DLD1 (cell line): ENCODE measurements at regions not wholly inside any gene's neighbourhood (a gene's known extent, or its start where the extent isn't known, plus 50 kb on each side); places are given as distances from the start of the nearest gene placed in this dataset.
"Not testable (repeated sequence)": the region's sequence is repeated elsewhere in the genome, so short reads cannot be mapped to it uniquely, and the experiment has no call there.

Source experiments
- in situ Hi-C: cut with HindIII; loops from 2 replicates; pipeline ENCODE4 v1.10.0; 2017; ENCODE audit warnings: low sequenced_read_pairs

DNA sequence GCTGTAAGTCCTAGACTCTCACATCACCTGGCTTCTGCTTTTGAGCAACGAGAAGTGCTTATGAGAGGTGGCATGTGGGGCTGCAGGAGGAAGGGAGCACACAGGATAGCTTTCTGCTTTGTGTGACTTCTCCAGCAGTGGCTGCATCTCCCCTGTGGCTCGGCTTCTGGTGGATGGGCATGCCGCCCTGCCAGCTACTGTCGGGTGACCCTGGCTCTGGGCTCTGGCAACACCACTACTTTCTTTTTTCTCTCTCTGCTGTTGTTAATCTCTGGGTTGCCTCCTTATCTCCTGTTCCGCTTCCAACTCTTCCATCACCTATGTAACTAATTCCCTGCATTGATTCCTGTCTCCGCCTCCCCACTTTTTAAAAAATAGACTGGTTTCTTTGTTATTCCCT lies 209.1 kb upstream of the DAAM1 start:
- in situ Hi-C loops = no loop called here

GRCh38 chr14:58981840-58982239 lies 206.6 kb upstream of the DAAM1 start:
- in situ Hi-C loops = no loop called here

DNA sequence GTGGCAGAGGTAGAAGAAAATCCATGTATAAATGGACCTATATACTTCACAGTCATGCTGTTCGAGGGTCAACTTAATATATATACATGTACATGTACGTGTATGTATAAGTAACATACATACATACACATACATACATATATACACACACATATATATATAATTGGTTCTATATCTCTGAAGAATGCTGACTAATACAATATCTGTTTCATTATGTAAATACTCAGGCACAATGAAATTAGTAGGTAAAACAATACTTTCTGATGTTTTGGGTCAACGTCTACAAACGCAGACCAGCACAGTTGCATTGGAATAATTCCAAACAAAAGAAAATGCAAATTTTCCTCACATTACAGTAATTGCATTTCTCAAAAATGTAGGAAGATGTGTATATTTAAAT lies 202.7 kb upstream of the DAAM1 start:
- in situ Hi-C loops = no loop called here

GRCh38 chr14:58987591-58987990 lies 200.9 kb upstream of the DAAM1 start:
- in situ Hi-C loops = no loop called here

DNA sequence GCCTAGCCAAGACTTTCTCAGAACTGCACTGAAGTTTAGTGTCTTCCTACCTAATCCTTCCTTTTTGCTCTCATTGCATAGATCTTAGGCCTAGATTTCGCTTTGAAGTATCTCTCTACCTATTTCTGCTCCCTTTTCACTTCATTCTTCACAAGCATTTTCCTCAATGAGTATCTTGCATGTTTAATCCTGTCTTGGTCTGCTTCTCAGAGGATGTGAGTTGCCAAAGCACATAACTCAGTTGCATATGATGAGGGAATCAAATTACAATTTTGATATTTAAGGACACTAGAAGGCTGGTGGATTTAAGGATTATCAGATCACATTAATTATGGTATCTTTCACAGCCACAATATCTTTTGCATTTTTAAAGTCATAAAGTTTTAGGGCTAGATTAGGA lies 195.5 kb upstream of the DAAM1 start:
- in situ Hi-C loops = no loop called here

- in situ Hi-C loops = no loop called here
Measured at GRCh38 chr14:58994130-58994529, 194.3 kb upstream of the DAAM1 start.

- in situ Hi-C loops = no loop called here
Measured at GRCh38 chr14:59004012-59004411, 184.5 kb upstream of the DAAM1 start.

- in situ Hi-C loops = not testable (repeated sequence)
Measured at GRCh38 chr14:59006179-59006578, 182.3 kb upstream of the DAAM1 start.

DNA sequence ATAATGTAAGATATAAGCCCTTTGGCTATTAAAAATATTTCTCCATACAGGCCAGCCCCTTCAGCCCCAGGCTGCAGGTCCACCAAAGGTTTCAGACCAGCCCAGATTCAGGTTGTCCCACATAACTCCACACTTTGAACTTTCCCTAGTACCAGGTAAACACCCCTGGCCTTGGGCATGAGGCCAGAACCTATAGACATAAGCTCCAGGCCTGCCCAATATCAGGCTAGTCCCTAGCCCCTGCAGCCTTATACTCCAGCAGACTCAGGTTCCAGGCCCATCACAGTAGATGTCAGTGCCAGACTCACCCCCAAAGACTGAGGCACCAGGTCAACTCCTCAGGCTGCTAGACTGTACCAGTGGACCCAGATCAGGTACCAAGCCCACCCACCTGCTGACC lies 178.5 kb upstream of the DAAM1 start:
- in situ Hi-C loops = no loop called here

DNA sequence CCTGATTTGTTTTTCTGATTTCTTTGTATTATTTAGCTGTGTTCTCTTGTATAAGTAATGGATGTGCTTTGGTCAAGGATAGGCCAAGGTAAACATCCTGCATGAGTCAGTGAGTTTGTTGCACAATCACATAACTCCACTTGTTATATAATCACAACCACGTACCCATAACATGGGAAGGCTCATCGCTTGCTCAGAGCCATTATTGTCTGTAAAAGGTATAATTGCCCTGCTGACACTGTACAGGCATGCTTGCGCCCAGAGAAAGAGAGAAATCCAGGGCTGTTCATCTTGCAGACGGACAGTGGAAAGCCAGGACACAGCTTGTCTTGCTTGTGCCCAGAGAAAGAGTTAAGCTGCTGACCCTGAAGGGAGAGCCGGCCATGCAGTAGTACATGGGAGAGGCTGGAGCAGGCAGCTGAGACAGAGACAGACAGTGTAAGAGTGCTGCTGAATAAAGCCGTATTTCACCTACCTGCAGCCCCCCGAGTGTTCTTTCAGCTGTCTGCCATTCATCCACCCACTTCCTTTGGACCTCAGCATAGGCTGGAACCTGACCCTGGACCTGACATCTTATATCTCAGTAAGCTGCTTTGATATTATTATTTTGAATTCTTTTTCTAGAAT lies 174.7 kb upstream of the DAAM1 start:
- in situ Hi-C loops = no loop called here

DNA sequence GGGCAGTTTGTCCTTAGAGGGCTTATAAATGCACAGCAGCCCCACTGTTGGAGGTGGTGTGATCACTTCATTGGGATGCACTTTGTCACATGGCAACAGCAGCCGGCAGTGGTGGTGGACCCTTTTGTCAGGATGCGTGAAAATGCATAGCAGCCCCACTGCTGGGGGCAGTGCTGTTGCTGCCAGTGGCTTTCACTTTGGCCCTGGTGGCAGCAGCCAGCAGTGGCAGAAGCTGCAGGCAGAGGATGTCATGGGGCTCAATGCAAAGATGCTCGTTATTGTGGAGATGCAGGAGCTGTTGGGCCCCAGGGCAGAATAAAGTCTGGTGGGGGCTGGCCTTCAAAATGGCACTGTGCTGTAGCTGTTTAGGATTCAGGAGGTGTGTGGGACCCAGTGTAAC lies 173.0 kb upstream of the DAAM1 start:
- in situ Hi-C loops = no loop called here

GRCh38 chr14:59017285-59017965 lies 171.0 kb upstream of the DAAM1 start:
- in situ Hi-C loops = no loop called here

DNA sequence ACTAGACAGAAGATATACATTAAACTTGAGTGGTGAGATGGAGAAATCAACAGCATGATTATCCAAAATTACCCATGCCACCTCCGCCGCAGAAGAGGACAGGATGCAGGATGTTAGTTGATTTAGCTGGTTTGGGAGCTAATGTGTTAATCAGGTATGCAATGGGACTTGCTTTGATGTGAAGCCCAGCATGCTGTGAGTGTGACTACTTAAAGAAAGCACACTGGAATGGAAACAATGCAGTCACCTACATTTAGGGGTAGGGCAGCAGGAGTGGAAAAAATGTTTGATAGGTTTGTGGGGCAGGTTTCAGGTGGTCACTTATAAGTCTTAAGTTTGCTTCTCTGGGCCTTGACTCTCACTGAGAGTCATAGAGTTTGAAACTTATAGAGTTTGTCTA lies 170.0 kb upstream of the DAAM1 start:
- in situ Hi-C loops = no loop called here

- in situ Hi-C loops = no loop called here
Measured at GRCh38 chr14:59018978-59019377, 169.5 kb upstream of the DAAM1 start.

GRCh38 chr14:59020382-59020781 lies 168.1 kb upstream of the DAAM1 start:
- in situ Hi-C loops = loop anchor here (10.0 kb wide), 1 partner anchor 424 kb away; no protein-coding TSS in a partner anchor

- in situ Hi-C loops = loop anchor here (10.0 kb wide), 1 partner anchor 423 kb away; no protein-coding TSS in a partner anchor
Measured at GRCh38 chr14:59022144-59022543, 166.3 kb upstream of the DAAM1 start.

GRCh38 chr14:59026081-59026480 lies 162.4 kb upstream of the DAAM1 start:
- in situ Hi-C loops = loop anchor here (10.0 kb wide), 1 partner anchor 419 kb away; no protein-coding TSS in a partner anchor

DNA sequence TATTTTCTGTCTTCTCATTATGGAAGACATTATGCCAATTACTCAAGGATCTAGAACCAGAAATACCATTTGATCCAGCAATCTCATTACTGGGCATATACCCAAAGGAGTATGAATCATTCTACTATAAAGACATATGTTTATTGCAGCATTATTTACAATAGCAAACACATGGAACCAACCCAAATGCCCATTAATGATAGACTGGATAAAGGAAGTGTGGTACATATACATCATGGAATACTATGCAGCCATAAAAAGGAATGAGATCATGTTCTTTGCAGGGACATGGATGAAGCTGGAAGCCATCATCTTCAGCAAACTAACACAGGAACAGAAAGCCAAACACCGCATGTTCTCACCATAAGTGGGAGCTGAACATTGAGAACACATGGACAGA lies 161.8 kb upstream of the DAAM1 start:
- in situ Hi-C loops = loop anchor here (10.0 kb wide), 1 partner anchor 418 kb away; no protein-coding TSS in a partner anchor

GRCh38 chr14:59028476-59029202 lies 159.8 kb upstream of the DAAM1 start:
- in situ Hi-C loops = loop anchor here (10.0 kb wide), 1 partner anchor 416 kb away; no protein-coding TSS in a partner anchor

DNA sequence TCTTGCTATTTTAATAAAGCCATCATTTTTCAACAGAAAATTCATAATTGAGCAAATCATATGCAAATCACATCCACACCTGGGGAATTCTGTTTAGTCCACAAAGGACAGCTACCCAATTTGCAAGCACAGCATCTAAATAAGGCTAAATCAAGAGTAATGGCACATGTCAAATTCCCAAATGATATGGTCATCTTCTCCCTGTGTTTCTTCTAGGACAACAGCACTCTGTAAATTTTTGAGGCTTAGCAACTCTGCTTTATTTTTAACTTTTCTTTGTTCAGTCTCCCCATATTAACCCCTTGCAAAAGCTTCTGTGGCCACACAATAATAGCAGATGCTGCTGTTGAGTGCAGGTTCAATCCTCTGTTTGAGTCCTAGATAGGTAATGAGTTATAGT lies 155.6 kb upstream of the DAAM1 start:
- in situ Hi-C loops = no loop called here

GRCh38 chr14:59036134-59036533 lies 152.3 kb upstream of the DAAM1 start:
- in situ Hi-C loops = no loop called here

DNA sequence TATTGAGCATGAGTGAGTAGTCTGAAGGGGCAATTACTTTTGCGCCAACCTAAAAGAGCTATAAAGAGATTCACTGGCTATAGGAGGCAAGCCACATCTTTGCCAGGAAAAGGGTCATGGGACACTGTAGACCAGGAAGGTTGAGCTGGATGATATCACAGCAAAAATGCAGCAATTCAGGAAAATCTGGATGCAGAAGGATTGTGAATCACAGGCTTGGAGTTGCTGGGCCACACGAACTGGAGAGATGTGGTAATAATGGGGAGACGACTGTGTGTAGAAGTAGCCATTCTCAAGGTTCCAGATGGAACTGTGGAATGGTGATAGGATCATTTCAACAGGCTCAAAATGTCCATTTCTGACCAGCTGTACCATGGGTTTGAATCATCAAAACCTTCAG lies 151.4 kb upstream of the DAAM1 start:
- in situ Hi-C loops = no loop called here
